Kidney (tissue), 13 donors: ENCODE measurements at regions not wholly inside any gene's neighbourhood (a gene's known extent, or its start where the extent isn't known, plus 50 kb on each side); places are given as distances from the start of the nearest gene placed in this dataset.

ENCODE experiments used
- DNase-seq, 5 donors: peaks; one replicate each; pipeline ENCODE4 v3.0.0-alpha.2; 2013 to 2020
- FAIRE-seq: peaks from 2 replicates; lab custom pipeline; 2012; peaks lifted over from hg19 to GRCh38; lab: Jason Lieb, UNC
- H3K27ac ChIP-seq, 2 donors: one replicate each; pipeline ENCODE4 v1.7.0; 2013; ENCODE audit warnings: low read depth in 2 of 2, low read length in 2 of 2, inconsistent platforms in 1 of 2
- H3K27me3 ChIP-seq: one replicate; pipeline ENCODE4 v1.7.1; 2013; ENCODE audit warnings: low read length, inconsistent platforms; ENCODE audit not compliant: control insufficient read depth, insufficient read depth
- H3K36me3 ChIP-seq, 3 donors: one replicate each; pipeline versions ENCODE4 v1.7.0 to v1.7.1; 2013; ENCODE audit warnings: low read length in 3 of 3, control low read depth in 1 of 3, inconsistent platforms in 1 of 3; ENCODE audit not compliant: insufficient read depth in 3 of 3, control insufficient read depth in 2 of 3
- H3K4me1 ChIP-seq, 3 donors: one replicate each; pipeline versions ENCODE4 v1.7.0 to v1.7.1; 2013; ENCODE audit warnings: low read length in 3 of 3, inconsistent platforms in 1 of 3, low read depth in 1 of 3; ENCODE audit not compliant: control insufficient read depth in 2 of 3, insufficient read depth in 2 of 3
- H3K4me3 ChIP-seq, 3 donors: one replicate each; pipeline versions ENCODE4 v1.7.0 to v1.8.1; 2013; ENCODE audit warnings: low read length in 3 of 3, control low read depth in 1 of 3, inconsistent platforms in 1 of 3
- H3K9ac ChIP-seq, 3 donors: one replicate each; pipeline versions ENCODE4 v1.7.0 to v1.7.1; 2013; ENCODE audit warnings: low read length in 3 of 3, control low read depth in 1 of 3, inconsistent platforms in 1 of 3
- H3K9me3 ChIP-seq, 3 donors: one replicate each; pipeline versions ENCODE4 v1.7.0 to v1.7.1; 2013; ENCODE audit warnings: low read length in 3 of 3, control low read depth in 1 of 3, inconsistent platforms in 1 of 3; ENCODE audit not compliant: control insufficient read depth in 2 of 3, insufficient read depth in 1 of 3
- CTCF ChIP-seq: IDR thresholded peaks from 3 replicates; pipeline ENCODE4 v1.5.1; 2012; ENCODE audit warnings: mild to moderate bottlenecking, moderate library complexity, borderline replicate concordance; ENCODE audit not compliant: insufficient read depth; ENCODE audit errors: extremely low read depth
- intact Hi-C: fragments of 100-400 bp; cut with DNase I; formaldehyde crosslinking; loops from one replicate; pipeline ENCODE4 v1.11.1; 2022
- donor health status: control.
- donor health status: control.
- donor health status: control.
- donor health status: control.
- donor health status: control.
- donor health status: DM: yes; HTN: yes; CAD: no.
- donor health status: Normal renal cell carcinoma (clear cell type).

GRCh38 chr5:58183078-58183785 is 276.7 kb downstream of the PLK2 start:
- Histone ChIP-seq H3K9me3 (no peaks in the 10 kb centered on the region), H3K27ac (no peak overlapping the region), H3K9ac (no peak overlapping the region), H3K4me1 (no peaks in the 10 kb centered on the region), H3K27me3 (no peaks in the 10 kb centered on the region), H3K36me3 (no peaks in the 10 kb centered on the region), H3K4me3 (no peak overlapping the region)
- intact Hi-C loops, result no loop called here
- DNase-seq (no peak), FAIRE-seq (no peak)
- no peak for TF ChIP-seq CTCF

GRCh38 chr5:58182287-58182841 is 277.5 kb downstream of the PLK2 start:
- no peak overlapping the region for H3K4me3 ChIP-seq
- TF ChIP-seq CTCF, result no peak
- no peaks in the 10 kb centered on the region for H3K4me1 ChIP-seq
- no peaks in the 10 kb centered on the region for H3K36me3 ChIP-seq
- H3K9me3 ChIP-seq, result no peaks in the 10 kb centered on the region
- H3K9ac ChIP-seq, result no peak overlapping the region
- DNase-seq (no peak), FAIRE-seq (no peak)
- no peak overlapping the region for H3K27ac ChIP-seq
- no peaks in the 10 kb centered on the region for H3K27me3 ChIP-seq
- intact Hi-C loops, result no loop called here

GRCh38 chr5:58181578-58182286 is 278.2 kb downstream of the PLK2 start:
- Histone ChIP-seq H3K27me3 (no peaks in the 10 kb centered on the region), H3K36me3 (no peaks in the 10 kb centered on the region), H3K9me3 (no peaks in the 10 kb centered on the region), H3K27ac (no peak overlapping the region), H3K9ac (no peak overlapping the region), H3K4me3 (no peak overlapping the region), H3K4me1 (no peaks in the 10 kb centered on the region)
- intact Hi-C loops, result no loop called here
- no peak for TF ChIP-seq CTCF
- no peak for FAIRE-seq
- DNase-seq, result no peak
